Nephron (organoid): ENCODE measurements at regions not wholly inside any gene's neighbourhood (a gene's known extent, or its start where the extent isn't known, plus 50 kb on each side); places are given as distances from the start of the nearest gene placed in this dataset.

ENCODE experiments used
- H3K27ac Mint-ChIP-seq, 3 experiments: 2 replicates each; pipeline ENCODE4 v1.8.0; 2020; ENCODE audit warnings: mixed read lengths in 3 of 3, mild to moderate bottlenecking in 2 of 3, moderate library complexity in 1 of 3
- H3K27me3 Mint-ChIP-seq: 2 replicates; pipeline ENCODE4 v1.8.0; 2021; ENCODE audit warnings: low read depth, mild to moderate bottlenecking, moderate library complexity, mixed read lengths
- H3K36me3 Mint-ChIP-seq: 2 replicates; pipeline ENCODE4 v1.8.0; 2020; ENCODE audit warnings: low read depth, mixed read lengths
- H3K4me1 Mint-ChIP-seq: 2 replicates; pipeline ENCODE4 v1.8.0; 2020; ENCODE audit warnings: mixed read lengths
- H3K4me3 Mint-ChIP-seq, 3 experiments: 2 replicates each; pipeline ENCODE4 v1.8.0; 2020; ENCODE audit warnings: mild to moderate bottlenecking in 3 of 3, mixed read lengths in 3 of 3, moderate library complexity in 2 of 3
- H3K9me3 Mint-ChIP-seq: 2 replicates; pipeline ENCODE4 v1.8.0; 2020; ENCODE audit warnings: mixed read lengths
- TF ChIP-seq, protein P1 (sequence below), 3 experiments: fragments of 200-600 bp; sonication (generic); IDR thresholded peaks; one replicate each; pipeline ENCODE4 v1.5.0; 2021; ENCODE audit warnings: antibody characterized with exemption in 3 of 3; ENCODE audit not compliant: unreplicated experiment in 3 of 3

DNA sequence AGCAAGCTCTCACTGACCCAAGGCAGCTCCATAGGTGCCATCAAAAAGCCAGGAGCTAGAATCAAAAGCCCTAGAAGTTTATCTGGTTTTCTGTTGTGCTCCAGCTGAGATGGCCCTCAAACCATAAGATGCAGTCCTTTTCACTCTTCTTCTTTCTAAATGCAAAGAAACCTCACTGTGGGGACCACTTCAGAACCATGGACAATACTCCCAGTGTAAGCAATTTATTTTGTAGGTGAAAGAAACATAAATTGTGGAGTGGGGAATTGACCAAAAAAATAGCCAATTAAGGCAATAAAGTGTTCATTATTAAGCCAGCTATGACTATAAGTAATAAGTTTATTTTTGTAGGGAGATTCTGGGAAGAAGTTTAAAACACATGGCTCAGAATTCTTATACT lies 1399.9 kb downstream of the PLA2G4A start:
- TF ChIP-seq, protein P1, sequence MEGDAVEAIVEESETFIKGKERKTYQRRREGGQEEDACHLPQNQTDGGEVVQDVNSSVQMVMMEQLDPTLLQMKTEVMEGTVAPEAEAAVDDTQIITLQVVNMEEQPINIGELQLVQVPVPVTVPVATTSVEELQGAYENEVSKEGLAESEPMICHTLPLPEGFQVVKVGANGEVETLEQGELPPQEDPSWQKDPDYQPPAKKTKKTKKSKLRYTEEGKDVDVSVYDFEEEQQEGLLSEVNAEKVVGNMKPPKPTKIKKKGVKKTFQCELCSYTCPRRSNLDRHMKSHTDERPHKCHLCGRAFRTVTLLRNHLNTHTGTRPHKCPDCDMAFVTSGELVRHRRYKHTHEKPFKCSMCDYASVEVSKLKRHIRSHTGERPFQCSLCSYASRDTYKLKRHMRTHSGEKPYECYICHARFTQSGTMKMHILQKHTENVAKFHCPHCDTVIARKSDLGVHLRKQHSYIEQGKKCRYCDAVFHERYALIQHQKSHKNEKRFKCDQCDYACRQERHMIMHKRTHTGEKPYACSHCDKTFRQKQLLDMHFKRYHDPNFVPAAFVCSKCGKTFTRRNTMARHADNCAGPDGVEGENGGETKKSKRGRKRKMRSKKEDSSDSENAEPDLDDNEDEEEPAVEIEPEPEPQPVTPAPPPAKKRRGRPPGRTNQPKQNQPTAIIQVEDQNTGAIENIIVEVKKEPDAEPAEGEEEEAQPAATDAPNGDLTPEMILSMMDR (IDR thresholded peaks at IDR 0.05; ENCODE audit: unreplicated experiment in 3 of 3), result no peak
- Mint-ChIP-seq H3K27ac (no peak overlapping the region), H3K4me1 (no peaks in the 10 kb centered on the region), H3K4me3 (no peak overlapping the region), H3K27me3 (no peaks in the 10 kb centered on the region), H3K36me3 (no peaks in the 10 kb centered on the region), H3K9me3 (peaks cover 12% of the 10 kb centered on the region)

DNA sequence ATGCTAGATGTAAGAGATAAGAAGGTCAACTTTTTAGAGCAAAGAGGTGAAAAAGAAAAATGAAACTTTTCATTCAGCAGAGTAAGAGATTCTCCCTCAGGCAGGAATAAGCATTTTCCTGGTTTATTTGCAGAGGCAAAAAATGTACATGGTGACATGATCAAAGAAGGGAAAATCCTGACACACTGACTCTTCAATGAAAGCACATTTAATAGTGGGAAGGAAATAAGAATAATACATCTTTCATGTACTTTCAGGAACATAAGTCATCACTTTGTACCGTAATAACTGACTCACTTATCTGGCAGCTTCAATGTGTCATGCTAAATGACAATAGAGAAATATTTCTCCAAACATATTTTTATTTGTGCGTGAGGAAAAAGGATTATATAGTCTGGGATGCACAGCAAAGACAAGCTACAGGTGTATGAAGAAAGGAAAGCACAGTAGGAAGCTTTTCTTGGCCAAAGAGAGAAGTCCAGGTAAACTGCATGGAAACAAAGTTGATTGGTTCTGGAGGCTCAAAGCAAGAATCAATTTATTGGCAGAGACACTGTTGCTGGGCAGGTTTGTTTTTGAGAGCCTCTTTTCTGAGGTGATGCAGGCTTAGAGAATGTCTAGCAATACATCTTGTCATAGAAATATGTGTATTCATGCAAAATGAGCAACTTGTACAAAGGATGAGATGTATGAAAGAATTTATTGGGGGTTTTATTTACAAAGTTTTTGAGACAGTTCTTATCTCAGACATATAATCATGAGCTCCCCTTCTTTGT lies 1409.0 kb downstream of the PLA2G4A start:
- Mint-ChIP-seq H3K27ac (no peak overlapping the region), H3K4me1 (no peaks in the 10 kb centered on the region), H3K36me3 (no peaks in the 10 kb centered on the region), H3K9me3 (no peaks in the 10 kb centered on the region), H3K4me3 (no peak overlapping the region), H3K27me3 (no peaks in the 10 kb centered on the region)
- TF ChIP-seq, protein P1 (IDR thresholded peaks at IDR 0.05; ENCODE audit: unreplicated experiment in 3 of 3), result no peak

DNA sequence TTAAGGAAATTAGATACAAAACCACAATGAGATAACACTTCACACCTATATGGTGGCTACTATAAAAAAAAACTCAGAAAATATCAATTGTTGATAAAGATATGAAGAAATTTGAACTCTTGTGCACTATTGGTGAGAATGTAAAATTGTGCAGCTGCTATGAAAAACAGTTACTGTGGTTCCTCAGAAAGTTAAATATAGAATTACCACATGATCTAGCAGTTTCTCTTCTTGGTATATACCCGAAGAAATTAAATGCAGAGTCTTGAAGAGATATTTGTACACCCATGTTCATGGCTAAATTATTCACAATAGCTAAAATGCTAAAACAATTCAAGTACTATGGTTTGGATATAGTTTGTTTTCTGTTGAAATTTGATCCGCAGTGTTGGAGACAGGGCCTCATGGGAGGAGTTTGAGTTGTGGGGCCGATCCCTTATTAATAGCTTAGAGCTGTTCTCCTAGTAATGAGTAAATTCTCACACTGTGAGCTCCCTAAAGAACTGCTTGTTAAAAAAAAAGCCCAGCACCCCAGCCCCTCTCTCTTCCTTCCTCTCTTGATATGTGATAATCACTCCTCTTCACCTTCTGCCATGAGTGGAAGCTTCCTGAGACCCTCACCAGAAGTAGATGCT lies 1412.1 kb downstream of the PLA2G4A start:
- H3K4me3 Mint-ChIP-seq, result no peak overlapping the region
- H3K36me3 Mint-ChIP-seq, result no peaks in the 10 kb centered on the region
- no peaks in the 10 kb centered on the region for H3K9me3 Mint-ChIP-seq
- H3K27me3 Mint-ChIP-seq, result no peaks in the 10 kb centered on the region
- TF ChIP-seq, protein P1 (IDR thresholded peaks at IDR 0.05; ENCODE audit: unreplicated experiment in 3 of 3), result no peak
- H3K27ac Mint-ChIP-seq, result no peak overlapping the region
- H3K4me1 Mint-ChIP-seq, result no peaks in the 10 kb centered on the region

DNA sequence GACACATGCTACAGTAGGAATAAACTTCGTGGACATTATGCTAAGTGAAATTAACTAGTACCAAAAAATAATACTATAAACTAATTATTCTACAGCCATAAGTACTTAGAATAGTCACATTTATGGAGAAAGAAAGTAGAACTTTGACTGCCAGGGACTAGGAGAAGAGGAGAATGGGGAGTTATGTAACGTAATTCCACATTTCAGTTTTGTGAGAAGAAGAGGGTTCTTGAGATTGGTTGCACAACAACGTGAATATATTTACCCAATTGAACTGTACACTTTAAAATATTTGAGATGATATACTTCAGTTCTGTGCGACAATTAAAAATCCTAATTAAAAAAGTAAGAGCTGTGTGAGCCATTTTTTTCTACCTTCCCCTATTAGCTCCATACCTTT lies 1412.9 kb downstream of the PLA2G4A start:
- Mint-ChIP-seq H3K27me3 (no peaks in the 10 kb centered on the region), H3K4me3 (no peak overlapping the region), H3K36me3 (no peaks in the 10 kb centered on the region), H3K9me3 (no peaks in the 10 kb centered on the region), H3K4me1 (no peaks in the 10 kb centered on the region), H3K27ac (no peak overlapping the region)
- TF ChIP-seq, protein P1 (IDR thresholded peaks at IDR 0.05; ENCODE audit: unreplicated experiment in 3 of 3), result no peak

DNA sequence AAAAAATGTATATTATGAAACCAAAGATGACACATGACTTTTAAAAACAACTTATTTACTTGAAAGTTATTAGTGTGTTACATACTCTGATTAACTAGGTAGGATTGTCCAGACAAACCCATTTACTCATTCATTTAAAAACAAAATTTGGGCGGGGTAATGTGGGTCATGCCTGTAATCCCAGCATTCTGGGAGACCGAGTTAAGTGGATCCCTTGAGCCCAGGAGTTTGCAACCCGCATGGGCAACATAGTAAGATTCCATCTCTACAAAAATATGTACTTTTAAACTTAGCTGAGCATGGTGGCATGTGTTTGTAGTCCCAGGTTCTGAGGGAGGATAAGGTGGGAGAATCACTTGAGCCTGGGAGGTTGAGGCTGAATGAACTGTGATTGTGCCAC lies 1414.7 kb downstream of the PLA2G4A start:
- H3K36me3 Mint-ChIP-seq, result no peaks in the 10 kb centered on the region
- H3K4me3 Mint-ChIP-seq, result no peak overlapping the region
- TF ChIP-seq, protein P1 (IDR thresholded peaks at IDR 0.05; ENCODE audit: unreplicated experiment in 3 of 3), result no peak
- no peaks in the 10 kb centered on the region for H3K9me3 Mint-ChIP-seq
- H3K4me1 Mint-ChIP-seq, result no peaks in the 10 kb centered on the region
- no peaks in the 10 kb centered on the region for H3K27me3 Mint-ChIP-seq
- no peak overlapping the region for H3K27ac Mint-ChIP-seq

DNA sequence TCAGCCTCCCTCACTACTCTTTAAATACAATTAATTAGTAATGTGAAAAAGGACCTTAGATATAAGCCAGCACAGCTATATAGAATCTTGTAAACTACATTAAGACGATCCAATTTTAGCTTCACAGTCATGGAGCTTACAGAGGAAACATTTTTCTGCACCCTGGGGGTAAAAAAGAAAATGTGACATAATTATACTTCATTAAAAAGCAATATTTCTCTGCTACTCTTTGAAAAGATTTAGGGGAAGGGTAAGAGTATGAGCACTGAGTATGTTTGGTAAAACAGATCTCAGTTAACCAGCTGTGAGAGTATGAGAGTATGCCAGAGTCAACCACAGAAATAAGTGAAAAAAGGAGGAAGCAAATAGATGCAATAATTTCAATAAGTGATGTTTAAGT lies 1415.9 kb downstream of the PLA2G4A start:
- Mint-ChIP-seq H3K36me3 (no peaks in the 10 kb centered on the region), H3K27me3 (no peaks in the 10 kb centered on the region), H3K4me1 (no peaks in the 10 kb centered on the region), H3K9me3 (no peaks in the 10 kb centered on the region), H3K27ac (no peak overlapping the region), H3K4me3 (no peak overlapping the region)
- TF ChIP-seq, protein P1 (IDR thresholded peaks at IDR 0.05; ENCODE audit: unreplicated experiment in 3 of 3), result no peak
